C4-2B (cell line): ENCODE measurements at regions not wholly inside any gene's neighbourhood (a gene's known extent, or its start where the extent isn't known, plus 50 kb on each side); places are given as distances from the start of the nearest gene placed in this dataset.

Source experiments
- ZFX ChIP-seq: fragments of 450-650 bp; IDR thresholded peaks from 2 replicates; pipeline ENCODE4 v1.6.1; 2017
- TF ChIP-seq, protein P1 (sequence below): fragments of 450-650 bp; conservative IDR thresholded peaks from 2 replicates; pipeline ENCODE4 v1.5.1; 2017; ENCODE audit warnings: mild to moderate bottlenecking

DNA sequence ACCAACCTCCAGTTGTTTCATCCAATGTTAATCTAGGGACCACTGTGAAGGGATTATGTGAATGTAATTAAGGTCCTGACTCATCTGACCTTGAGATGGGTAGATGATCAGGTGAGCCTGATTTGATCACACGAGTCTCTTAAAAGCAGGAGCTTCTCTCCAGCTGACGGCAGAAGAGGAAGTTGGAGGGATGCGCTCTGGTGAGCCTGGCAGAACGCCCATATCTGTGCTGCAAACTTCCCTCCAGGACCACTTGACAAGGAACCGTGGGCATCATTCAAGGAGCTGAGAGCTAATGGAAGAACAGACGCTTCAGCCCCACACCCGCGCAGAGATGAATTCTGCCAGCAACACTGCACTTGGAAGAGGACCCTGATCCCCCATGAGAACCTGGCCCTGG is 642.4 kb downstream of the TNS3 start:
- TF ChIP-seq, protein P1, sequence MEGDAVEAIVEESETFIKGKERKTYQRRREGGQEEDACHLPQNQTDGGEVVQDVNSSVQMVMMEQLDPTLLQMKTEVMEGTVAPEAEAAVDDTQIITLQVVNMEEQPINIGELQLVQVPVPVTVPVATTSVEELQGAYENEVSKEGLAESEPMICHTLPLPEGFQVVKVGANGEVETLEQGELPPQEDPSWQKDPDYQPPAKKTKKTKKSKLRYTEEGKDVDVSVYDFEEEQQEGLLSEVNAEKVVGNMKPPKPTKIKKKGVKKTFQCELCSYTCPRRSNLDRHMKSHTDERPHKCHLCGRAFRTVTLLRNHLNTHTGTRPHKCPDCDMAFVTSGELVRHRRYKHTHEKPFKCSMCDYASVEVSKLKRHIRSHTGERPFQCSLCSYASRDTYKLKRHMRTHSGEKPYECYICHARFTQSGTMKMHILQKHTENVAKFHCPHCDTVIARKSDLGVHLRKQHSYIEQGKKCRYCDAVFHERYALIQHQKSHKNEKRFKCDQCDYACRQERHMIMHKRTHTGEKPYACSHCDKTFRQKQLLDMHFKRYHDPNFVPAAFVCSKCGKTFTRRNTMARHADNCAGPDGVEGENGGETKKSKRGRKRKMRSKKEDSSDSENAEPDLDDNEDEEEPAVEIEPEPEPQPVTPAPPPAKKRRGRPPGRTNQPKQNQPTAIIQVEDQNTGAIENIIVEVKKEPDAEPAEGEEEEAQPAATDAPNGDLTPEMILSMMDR, result no peak
- no peak for TF ChIP-seq ZFX
